HG02623 (cell line): ENCODE measurements at regions not wholly inside any gene's neighbourhood (a gene's known extent, or its start where the extent isn't known, plus 50 kb on each side); places are given as distances from the start of the nearest gene placed in this dataset.

Source experiments
- ATAC-seq: cut with Tn5 transposase; IDR thresholded peaks from one replicate; pipeline ENCODE4 v1.9.1; 2021; ENCODE audit warnings: moderate library complexity; ENCODE audit not compliant: unreplicated experiment

GRCh38 chr13:105345730-105346129 lies 1189.7 kb downstream of the EFNB2 start:
- ATAC-seq: no peak

GRCh38 chr13:105345131-105345530 lies 1190.3 kb downstream of the EFNB2 start:
- ATAC-seq: no peak

- no peak for ATAC-seq
Measured at GRCh38 chr13:105343134-105343806, 1192.2 kb downstream of the EFNB2 start.

GRCh38 chr13:105342281-105342820 lies 1193.1 kb downstream of the EFNB2 start:
- no peak for ATAC-seq

- ATAC-seq: no peak
Measured at GRCh38 chr13:105341758-105342157, 1193.7 kb downstream of the EFNB2 start.

GRCh38 chr13:105341256-105341655 lies 1194.2 kb downstream of the EFNB2 start:
- no peak for ATAC-seq

- no peak for ATAC-seq
Measured at GRCh38 chr13:105340061-105340606, 1195.3 kb downstream of the EFNB2 start.

- no peak for ATAC-seq
Measured at GRCh38 chr13:105338773-105339172, 1196.7 kb downstream of the EFNB2 start.

- ATAC-seq: no peak
Measured at GRCh38 chr13:105338006-105338405, 1197.5 kb downstream of the EFNB2 start.

- no peak for ATAC-seq
Measured at GRCh38 chr13:105336706-105337576, 1198.5 kb downstream of the EFNB2 start.

- ATAC-seq: no peak
Measured at GRCh38 chr13:105334211-105334610, 1201.3 kb downstream of the EFNB2 start.

- no peak for ATAC-seq
Measured at GRCh38 chr13:105333416-105333815, 1202.0 kb downstream of the EFNB2 start.

- no peak for ATAC-seq
Measured at GRCh38 chr13:105329359-105329758, 1206.1 kb downstream of the EFNB2 start.

GRCh38 chr13:105328212-105328611 lies 1207.2 kb downstream of the EFNB2 start:
- no peak for ATAC-seq

- no peak for ATAC-seq
Measured at GRCh38 chr13:105327581-105328126, 1207.8 kb downstream of the EFNB2 start.

GRCh38 chr13:105319875-105320274 lies 1215.6 kb downstream of the EFNB2 start:
- ATAC-seq: no peak

- ATAC-seq: no peak
Measured at GRCh38 chr13:105316731-105317130, 1218.7 kb downstream of the EFNB2 start.

- ATAC-seq: no peak
Measured at GRCh38 chr13:105312906-105313305, 1222.6 kb downstream of the EFNB2 start.

- ATAC-seq: no peak
Measured at GRCh38 chr13:105311094-105311493, 1224.4 kb downstream of the EFNB2 start.

- no peak for ATAC-seq
Measured at GRCh38 chr13:105307776-105308175, 1227.7 kb downstream of the EFNB2 start.

- ATAC-seq: no peak
Measured at GRCh38 chr13:105297839-105298238, 1237.6 kb downstream of the EFNB2 start.
